Stimulated activated CD8-positive, alpha-beta memory T cell treated with anti-CD3 and anti-CD28 coated beads, Interleukin-15, amount 100 ng/mL, for 4 hours (primary cell): ENCODE measurements at regions not wholly inside any gene's neighbourhood (a gene's known extent, or its start where the extent isn't known, plus 50 kb on each side); places are given as distances from the start of the nearest gene placed in this dataset.

Source experiments
- DNase-seq, 2 donors: peaks; one replicate each; pipeline ENCODE4 v3.0.0-alpha.2; 2020; ENCODE audit warnings: low read depth in 2 of 2

DNA sequence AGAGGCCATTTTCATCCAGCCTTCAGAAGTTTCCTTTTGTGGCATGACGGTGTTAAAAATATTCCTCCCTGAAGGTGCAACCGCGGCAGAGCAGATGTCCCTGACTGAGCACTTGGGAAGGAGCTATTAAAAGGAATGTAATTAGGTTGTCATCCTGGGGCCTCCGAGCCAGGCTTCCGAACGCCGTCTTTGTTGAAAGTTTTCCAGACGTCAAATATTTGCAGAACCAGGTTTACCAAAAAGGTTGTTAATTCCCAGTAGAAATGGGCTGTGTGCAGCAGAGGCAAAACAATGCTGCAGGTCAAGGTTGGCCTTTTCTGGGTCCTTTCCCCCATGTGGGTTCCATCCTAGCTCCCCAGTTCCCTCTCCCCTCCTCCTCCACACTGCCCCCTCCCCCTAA lies 88.8 kb upstream of the CALM2 start:
- no peak for DNase-seq

DNA sequence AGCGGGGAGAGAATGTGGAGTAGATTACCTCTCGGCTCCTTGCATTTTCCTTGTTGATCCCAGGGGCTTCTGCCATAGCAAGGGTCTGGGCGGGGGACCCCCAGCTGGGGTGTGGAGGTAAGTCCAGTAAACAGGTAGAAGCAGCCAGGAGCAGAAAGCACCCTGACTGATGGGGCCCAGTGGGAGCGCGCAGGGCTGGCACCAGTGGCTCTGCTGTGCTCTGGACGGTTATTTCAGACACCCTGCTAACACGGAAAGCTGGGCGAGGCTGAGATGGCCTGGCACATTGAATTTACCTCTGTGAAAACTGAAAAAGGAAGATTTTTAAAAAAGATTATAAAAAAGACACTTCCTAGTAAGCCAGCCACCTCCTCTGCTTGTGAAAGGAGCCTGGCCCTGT lies 88.4 kb upstream of the CALM2 start:
- no peak for DNase-seq

DNA sequence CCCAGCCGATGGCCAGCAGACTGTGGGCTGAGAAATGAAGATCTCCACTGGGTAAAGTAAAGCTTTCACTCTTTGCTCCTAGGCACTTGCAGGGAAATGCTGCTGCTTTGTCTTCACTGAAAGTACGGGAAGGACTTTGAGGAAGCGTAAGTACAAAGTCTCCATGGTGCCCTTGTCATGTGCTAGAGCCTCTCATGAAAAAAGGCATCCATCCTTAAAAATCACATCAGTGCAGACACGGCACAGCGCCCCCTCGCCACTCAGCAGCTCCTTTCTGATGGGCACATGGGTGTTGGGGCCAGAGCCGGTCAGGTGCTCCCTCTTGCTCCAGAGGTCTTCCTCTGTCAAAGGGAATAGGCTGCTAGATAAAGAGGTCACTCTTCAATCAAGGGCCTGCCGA lies 87.8 kb upstream of the CALM2 start:
- no peak for DNase-seq

DNA sequence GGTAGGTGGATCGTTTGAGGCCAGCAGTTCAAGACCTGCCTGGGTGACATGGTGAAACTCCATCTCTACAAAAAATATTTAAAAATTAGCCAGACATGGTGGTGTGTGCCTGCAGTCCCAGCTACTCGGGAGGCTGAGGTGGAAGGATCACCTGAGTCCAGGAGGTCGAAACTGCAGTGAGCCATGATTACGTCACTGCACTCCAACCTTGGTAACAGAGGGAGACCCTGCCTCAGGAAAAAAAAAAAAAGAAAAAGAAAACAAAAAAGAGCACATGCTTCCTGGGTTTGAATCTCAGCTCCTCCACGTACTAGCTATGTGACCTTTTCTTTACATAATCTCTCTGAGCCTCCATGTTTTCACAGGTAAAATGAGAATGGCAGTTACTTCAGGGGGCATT lies 86.3 kb upstream of the CALM2 start:
- no peak for DNase-seq

DNA sequence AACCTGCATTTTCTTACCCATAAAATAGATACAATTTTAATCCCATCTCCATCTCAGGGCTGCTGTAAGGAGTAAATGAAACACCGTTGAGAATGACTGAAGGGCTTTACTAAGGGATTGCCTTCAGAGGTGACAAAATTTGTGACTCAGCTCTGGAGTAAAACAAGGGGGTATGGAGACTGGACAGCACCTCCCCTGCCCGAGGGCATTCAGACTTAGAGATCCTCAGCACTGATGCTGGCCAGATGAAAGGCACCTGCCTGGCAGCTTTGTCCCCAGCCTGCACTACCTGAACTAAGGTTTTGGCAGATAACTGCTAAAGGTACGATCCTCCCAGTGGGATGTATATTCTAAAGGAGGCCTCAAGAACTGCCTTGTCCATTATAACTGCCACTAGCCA lies 84.7 kb upstream of the CALM2 start:
- DNase-seq, result no peak

DNA sequence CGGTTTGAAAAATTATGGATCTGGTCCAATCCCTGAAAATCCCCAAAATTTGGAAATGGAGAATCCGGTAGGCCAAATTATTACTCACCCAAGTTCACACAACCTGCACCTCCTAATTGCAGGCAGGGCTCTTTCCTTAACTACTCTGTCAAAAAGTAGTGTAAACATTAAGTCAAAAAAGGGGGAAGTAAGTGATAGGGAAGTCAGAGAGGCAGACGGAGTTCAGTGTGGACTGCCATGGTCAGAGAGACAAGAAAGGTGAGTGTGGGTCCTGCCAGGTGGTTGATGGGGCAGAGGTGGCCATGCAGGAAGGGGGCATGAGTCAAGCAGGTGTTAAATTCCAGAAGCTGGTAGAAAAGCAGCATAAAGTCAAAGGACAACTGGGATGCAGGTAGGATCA lies 83.5 kb upstream of the CALM2 start:
- DNase-seq, result no peak

DNA sequence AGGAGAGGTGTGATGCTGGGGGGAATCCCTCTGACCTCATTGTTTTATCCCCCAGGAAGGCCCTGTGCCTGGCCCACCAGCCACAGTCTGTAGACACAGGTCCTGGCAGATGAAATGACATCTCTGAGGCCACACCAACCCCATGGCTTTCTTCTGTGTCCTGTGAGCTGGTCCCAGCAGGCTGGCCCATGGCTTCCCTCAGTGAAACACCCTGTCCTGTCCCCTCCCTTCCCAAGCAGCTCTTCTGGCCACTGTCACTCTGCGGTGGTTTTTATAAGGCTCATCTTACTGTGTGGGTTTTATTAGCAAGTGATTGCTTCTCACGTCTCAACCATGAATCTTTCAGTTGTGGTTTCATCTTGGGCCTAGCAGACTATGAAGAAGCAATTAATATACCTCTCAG lies 81.6 kb upstream of the CALM2 start:
- no peak for DNase-seq

DNA sequence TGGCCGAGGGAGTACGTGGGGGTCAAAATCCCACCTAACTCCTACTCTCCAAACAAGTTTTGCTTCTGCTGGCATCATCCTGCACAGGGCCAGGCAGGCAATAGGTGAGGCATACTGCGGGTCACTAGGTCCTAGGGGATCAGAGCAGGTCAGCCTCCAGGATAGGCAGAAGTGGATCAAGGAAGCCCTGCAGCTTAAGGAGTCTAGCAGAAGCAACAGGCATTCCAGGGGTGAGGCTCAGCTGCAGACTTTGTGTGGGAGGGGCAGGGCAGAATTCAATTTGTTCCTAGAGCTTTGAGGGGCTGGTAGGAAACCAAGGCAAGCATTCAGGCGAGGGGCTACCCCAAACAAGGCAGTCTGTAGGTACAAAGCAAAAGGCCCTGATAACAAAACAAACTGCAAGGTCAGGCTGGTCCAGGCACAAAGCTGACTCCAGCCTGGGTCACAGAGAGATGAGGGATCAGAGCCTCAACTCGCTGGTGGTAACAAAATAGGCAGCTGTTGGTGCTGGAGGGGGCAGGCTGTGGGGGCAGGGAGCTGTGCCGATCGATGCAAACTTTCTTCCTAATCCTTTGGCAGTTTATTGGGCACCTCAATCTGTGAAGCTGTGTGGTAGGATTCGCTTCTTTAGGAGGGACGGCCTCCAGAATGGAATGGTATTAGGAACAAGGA lies 80.2 kb upstream of the CALM2 start:
- DNase-seq, result no peak

DNA sequence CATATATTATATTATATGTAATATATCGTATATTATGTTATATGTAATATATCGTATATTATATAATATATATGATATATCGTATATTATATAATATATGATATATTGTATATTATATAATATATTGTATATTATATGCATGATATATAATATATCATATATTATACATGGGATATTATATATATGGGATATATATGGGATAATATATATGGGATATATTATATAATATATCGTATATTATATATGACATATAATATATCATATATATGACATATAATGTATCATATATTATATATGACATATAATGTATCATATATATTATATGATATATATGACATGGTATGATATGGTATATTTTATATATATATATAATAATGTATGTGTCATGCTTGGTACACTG lies 79.5 kb upstream of the CALM2 start:
- DNase-seq, result no peak

DNA sequence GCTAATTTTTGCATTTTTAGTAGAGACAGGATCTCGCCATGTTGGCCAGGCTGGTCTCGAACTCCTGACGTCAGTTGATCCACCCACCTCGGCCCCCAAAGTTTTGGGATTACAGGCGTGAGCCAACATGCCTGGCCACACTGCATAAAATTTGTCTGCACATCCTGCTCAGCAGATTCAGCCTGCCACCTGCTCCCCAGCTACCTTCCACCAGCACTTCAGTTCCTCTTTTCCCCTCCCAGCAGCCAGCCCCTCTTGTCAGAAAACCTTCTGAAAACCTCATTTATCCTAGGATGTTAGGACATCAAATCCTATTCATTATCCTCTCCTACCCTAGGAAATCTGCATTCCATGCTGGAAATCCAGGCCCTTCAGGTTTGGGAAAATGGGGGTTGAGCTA lies 78.2 kb upstream of the CALM2 start:
- DNase-seq, result no peak

DNA sequence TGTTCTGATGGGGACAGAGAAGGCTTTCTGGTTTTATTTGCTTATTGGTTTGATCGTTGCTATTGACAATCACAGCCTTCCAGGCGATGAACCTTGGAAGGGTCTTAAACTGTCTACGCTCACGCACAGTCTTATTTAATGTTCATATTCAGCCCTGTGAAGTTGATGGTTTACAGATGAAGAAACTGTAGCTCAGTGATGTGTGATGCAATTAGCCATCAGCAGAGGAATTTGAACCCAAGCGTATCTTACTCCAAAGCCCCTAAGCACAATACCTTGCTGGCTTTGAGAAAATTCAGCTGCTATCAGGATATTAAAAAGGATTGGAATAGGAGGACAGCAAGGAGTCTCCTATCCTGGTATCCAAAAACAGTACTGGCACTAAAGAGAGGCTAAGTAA lies 77.1 kb upstream of the CALM2 start:
- DNase-seq, result no peak

DNA sequence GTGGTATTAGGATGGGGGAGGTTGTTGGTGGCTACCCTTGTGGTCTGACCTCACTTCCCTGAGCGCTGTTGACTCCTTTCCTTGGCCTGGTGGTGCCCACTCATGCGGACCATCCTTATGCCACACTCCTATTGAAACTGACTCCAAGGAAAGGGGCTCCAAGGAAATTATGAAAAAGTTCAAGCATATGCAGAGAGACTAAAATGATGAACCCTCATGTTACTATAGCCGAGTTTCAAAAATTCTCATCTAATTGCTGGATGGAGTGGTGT lies 75.0 kb upstream of the CALM2 start:
- no peak for DNase-seq

DNA sequence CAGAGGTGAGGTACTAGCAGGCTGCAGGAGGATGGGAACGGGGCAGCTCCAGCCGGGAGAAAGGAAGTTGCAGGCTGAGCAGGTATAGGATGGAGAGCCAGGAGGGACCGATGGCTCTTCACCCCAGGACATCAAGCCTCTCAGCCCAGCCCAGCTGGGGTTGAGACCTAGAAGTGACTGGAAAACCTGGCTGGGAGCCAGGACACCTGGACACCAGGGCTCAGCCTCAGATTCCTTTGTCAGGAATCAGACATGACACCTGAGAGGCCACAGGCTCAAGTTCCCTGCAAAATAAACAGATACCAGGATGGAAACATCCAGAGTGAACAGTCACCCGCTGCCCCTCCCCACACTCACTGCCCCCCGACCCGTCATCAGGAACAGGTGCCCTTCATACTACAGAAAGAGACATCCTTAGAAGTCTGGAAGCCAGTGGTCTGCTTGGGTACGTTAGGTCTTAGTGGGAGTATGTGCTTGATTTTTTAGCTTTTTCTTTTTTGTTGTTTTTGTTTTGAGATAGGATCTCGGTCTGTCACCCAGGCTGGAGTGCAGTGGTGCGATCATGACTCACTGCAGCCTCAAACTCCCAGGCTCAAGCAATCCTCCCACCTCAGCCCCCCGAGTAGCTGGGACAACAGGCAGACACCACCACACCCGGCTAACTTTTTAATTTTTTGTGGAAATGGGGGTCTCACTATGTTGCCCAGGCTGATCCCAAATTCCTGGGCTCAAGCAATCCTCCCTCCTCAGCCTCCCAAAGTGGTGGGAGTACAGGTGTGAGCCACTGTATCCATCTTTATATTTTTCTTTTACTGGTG lies 74.5 kb upstream of the CALM2 start:
- DNase-seq, result no peak

DNA sequence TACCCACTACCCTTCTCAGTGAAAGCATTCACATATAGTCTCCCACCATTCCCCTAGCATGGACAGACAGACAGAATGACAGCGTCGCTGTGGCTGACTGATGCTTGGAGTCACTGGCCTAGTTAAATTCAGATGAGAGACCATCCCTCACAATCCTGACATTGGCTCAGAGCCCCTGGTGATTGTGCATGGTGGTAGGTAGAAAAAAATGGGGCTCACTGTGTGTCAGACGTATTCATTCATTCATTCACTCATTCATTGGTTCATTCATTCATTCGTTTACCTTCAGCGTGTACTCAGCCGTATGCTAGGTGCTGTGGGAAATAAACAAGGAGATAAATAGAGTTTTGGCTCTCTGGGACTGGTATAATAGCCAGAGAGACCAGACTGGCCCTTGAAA lies 73.6 kb upstream of the CALM2 start:
- no peak for DNase-seq

DNA sequence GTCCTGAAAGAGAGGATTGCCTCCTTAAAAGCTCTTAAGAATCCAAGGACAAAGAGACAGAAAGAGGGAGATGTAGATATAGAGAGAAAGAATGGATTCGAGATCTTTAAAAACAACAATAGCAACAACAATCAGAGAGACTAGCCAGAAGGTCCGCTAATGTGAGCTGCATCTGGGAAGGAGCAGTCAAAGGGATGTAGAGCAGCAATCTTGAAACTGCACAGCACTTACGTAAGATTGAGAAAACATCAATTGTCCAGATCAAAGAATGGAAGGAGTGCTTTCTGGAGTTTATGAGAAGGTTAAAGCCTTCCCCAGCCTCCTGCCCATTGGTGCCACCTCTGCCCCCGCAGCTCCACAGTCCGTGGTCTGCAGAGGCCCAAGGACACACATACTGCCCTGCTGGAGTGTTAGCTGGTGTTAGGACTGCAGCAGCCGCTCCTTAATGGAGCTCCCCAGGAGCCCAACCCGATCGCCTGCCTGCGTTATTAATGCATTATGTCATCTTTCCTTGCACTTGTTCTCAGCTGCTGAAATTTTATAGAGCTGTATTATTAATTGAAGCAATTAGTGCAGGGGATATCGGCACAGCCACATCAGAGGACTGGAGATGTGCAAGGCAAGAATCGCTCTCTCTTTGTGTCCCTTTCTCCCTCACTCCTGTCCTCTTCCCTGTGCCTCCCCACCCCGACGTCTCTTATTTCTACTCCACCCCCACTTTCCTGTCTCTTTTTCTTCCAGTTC lies 73.0 kb upstream of the CALM2 start:
- DNase-seq, result no peak

DNA sequence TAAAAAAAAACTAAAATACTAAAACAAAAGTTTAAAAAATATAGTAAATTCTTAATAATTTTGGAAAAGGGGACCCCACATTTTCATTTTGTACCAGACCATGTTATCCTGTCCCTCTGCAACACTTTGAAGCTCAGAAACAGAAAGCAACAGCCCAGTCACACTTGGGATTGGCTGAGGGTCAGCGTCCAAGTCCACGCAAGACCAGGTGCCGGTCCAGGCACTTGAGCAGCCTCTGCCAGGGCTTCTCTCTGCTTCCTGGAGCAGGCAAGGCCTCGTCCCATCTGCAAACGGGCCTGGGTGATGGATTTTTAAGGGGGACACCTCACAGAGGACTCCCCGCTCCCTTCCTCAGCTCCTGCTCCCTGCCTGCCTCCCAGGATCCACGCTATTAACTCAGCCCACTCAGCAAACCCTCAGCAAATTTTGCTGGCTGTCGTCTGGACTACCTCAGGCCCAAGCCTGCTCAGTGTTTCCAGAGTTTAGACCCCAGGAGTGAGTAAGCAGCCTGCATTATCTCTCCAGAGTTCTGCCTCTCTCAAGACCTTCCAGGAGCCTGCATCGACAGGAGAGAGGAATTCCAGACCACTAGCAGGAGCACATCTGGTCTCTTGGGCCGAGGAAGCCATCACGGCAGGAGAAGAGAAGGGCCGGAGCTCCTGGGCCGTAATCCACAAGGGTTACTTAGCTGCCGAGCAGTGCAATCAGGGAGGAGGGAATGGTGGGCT lies 67.4 kb upstream of the CALM2 start:
- DNase-seq, result no peak

DNA sequence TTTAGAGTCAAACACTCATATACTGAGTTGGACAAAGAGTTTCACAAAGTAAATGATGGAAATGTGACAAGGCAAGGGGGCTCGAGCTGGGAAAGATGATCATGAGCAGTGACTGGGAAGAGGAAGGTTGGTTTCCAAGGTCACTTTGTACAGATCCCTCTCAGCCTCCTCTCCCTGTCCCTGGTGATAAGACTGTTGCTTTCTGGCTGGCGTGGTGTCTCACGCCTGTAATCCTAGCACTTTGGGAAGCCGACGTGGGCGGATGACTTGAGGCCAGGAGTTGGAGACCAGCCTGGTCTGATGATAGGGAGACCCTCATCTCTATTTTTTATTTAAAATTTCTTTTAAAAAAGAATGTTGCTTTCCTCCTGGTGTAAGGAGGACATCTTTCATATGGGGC lies 65.4 kb upstream of the CALM2 start:
- DNase-seq, result no peak

DNA sequence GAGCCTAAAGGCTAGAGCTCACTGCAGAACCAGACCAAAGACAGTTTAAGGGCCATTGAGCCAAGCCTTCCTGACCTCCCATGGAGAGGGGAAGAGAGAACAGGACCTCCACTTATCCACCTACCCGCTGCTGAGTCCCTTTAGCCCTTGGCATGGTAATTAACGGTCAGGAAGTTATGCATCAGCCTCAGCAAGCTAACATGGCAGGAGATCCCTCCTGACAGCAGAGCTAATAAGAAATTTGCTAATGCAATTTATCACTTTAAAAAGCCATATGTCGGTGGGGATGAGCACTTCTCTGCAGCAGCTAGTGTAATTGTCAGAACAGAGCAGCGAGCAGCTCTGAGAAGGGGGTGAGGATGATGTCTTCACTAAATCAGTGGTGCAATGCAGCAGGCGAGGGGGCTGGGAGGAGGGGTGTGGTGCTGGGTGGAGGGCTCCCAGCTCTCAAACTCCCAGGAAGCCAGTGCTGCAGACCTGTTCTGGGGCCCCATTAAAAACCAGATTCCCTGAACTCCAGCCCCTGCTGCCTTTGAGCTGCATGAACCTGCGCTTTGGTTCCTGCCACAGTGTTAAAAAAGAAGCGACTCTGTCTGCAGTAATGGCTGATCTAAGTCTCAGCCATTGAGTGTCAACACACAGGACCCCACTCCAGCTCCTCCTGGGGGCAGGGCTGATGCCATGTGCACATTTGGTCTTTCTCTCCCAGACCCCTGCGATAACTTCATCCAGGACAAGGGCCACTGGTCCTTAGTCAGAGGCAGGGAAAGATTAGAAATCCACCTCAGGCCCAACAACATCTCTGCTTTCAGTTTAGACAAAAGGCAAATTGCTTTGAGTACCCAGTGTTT lies 63.0 kb upstream of the CALM2 start:
- no peak for DNase-seq

DNA sequence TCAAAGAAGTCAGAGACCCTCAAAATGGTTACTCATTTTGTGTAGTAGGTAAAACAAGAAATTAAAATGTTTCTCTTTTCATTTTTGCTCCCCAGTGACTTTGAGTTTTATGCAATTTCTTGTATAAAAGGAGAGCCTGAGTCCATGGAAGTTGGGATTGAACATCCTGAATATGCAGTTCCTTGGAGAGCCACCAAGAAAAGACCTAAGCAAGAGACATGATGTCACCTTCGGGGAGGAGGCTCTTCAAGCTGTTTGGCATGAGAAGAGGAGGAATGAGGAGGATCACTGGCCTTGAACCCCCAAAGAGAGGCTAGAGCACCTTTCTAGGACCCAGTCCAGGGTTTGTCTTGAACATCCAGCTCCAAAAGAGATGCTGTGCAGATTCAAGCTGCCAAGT lies 62.3 kb upstream of the CALM2 start:
- DNase-seq, result no peak

DNA sequence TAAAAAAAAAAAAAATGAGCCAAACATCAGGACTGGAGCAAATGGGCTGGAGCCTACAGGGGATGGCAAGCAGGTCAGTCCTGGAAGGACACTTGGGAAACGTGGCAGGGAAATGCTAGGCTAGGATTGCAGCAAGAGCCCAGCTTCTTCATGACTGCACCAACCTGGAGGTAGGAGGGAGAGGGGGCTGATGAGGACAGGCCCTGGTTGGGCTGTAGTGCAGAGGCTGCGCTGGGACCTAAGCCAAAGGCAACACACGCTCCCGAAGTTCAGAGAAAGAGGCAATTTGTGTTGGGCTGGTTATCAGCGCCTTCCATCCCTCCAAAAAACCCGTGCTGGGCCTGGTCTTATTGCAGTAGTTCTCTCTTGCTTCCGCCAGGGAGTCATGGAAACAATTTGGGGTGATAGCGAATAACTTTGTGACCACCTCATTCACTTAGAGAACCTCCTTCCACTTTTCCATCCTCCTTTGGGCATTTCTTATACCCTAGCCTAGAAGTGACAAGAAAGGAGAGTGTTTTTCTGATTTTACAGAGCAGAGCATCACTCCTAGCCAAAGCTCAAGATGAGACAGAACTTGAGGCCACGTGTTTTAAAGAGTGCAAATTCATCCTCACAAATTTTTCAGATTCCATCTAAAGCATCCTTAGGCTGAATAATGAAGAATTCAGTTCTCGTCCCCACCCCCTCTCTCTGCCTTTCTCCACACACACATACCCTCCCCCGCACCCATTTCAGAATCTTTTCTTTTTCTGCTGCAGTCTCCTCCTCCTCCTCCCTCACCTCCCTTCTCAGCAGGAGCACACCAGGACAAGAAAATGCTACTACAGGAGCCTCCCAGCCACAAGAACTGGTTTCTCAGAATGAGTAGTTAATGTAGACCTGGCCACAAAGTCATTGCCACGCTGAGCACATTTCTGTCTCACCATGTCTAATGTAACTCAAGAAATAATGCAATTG lies 61.3 kb upstream of the CALM2 start:
- no peak for DNase-seq
